Erythroblast (primary cell): ENCODE measurements at regions not wholly inside any gene's neighbourhood (a gene's known extent, or its start where the extent isn't known, plus 50 kb on each side); places are given as distances from the start of the nearest gene placed in this dataset.

Source experiments
- GATA1 ChIP-seq: IDR thresholded peaks from 2 replicates; pipeline ENCODE4 v1.6.1; 2011; ENCODE audit warnings: low read depth, mild to moderate bottlenecking, control low read depth, low read length, moderate library complexity
- POLR2A ChIP-seq: IDR thresholded peaks from 2 replicates; pipeline ENCODE4 v1.6.1; 2011; ENCODE audit warnings: mild to moderate bottlenecking, low read length

DNA sequence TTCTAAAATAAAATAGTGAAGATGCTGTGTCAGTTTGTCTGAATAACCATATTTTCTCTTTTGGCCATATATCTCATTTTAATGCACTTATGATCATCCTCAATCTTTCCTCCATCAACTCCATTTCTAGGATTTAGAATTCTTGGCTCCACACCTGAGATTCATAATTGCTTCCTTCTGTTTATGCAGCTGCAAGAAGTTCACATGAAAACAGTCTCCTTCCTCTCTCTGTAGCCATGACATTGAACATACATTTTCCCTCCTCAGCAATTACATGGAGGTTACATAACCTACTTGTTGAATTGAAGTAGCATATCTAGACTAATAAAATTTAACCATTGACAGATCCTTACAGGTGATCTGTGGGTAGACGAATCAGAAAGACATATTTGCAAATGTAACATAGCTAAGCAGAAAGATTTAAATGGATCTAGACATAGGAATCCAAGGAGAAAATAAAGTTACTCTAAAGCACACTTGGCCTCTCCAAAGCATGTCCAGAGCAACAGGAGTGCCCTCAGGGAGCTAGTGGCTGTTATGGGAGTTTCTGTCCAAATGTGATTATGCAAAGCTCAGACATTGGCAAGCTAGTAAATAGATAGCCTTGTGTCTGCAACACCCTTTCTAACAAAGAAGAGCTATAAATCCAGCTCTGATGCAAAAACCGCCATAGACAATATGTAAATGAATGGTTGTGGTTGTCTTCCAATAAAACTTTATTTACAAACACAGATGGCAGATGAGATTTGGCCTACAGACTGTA lies 119.9 kb upstream of the MPPED2 start:
- no peak for TF ChIP-seq POLR2A
- TF ChIP-seq GATA1, result no peak
